Stomach smooth muscle (tissue), 2 donors: ENCODE measurements at regions not wholly inside any gene's neighbourhood (a gene's known extent, or its start where the extent isn't known, plus 50 kb on each side); places are given as distances from the start of the nearest gene placed in this dataset.
"Not testable (repeated sequence)": the region's sequence is repeated elsewhere in the genome, so short reads cannot be mapped to it uniquely, and the experiment has no call there.

Experiments used
- H3K27ac ChIP-seq: one replicate; pipeline ENCODE4 v1.7.0; 2013; ENCODE audit warnings: mild to moderate bottlenecking, low read length, inconsistent platforms
- H3K27me3 ChIP-seq, 2 donors: one replicate each; pipeline ENCODE4 v1.7.0; 2013; ENCODE audit warnings: low read length in 2 of 2; ENCODE audit not compliant: insufficient read depth in 2 of 2, control insufficient read depth in 1 of 2
- H3K36me3 ChIP-seq, 2 donors: one replicate each; pipeline ENCODE4 v1.7.0; 2013; ENCODE audit warnings: low read length in 2 of 2; ENCODE audit not compliant: control insufficient read depth in 2 of 2, insufficient read depth in 2 of 2
- H3K4me1 ChIP-seq: one replicate; pipeline ENCODE4 v1.7.0; 2013; ENCODE audit warnings: low read length; ENCODE audit not compliant: control insufficient read depth, insufficient read depth
- H3K4me3 ChIP-seq, 2 donors: one replicate each; pipeline ENCODE4 v1.7.0; 2013; ENCODE audit warnings: low read length in 2 of 2
- H3K9ac ChIP-seq, 2 donors: one replicate each; pipeline ENCODE4 v1.7.0; 2013; ENCODE audit warnings: low read length in 2 of 2, mild to moderate bottlenecking in 1 of 2
- H3K9me3 ChIP-seq, 2 donors: one replicate each; pipeline ENCODE4 v1.7.0; 2013; ENCODE audit warnings: low read length in 2 of 2; ENCODE audit not compliant: control insufficient read depth in 2 of 2
- donor health status: healthy.
- donor health status: Pancreatic carcinoma.

DNA sequence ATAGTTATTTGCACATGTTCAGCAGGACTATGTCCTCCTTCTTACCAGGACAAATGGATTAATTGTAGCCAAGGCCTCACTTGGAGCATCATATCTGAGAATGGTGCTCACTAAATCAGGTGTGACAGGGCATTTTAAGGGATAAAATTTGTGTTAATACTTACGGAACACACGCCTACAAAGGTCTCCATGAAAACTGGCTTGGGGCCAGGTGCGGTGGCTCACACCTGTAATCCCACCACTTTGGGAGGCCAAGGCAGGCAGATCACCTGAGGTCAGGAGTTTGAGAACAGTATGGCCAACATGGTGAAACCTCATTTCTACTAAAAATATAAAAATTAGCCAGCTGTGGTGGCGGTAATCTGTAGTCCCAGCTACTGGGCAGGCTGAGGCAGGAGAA, 75.1 kb upstream of the CAPZB start:
- no peaks in the 10 kb centered on the region for H3K36me3 ChIP-seq

DNA sequence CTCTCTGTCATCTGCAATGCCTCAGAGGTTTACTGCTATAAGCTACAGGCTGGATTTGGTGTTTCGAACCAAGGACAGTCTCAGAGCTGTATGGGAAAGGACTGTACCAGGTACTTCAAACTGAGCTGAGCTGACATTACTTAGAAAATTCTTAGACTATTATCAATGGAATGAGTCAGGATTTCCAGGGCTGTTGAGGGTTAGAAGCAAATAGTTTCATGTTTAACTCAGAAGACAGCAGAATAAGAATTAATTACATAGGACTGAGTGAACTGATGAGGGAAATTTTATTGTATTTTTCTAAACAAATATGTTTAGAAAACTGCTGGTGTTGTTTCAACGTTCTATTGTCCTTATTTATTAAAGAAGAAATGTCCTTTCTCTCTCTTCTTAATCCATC, 74.3 kb upstream of the CAPZB start:
- H3K27ac ChIP-seq = no peak overlapping the region
- H3K27me3 ChIP-seq = no peaks in the 10 kb centered on the region
- peaks cover 14% of the 10 kb centered on the region for H3K4me1 ChIP-seq
- H3K36me3 ChIP-seq = no peaks in the 10 kb centered on the region
- no peak overlapping the region for H3K9ac ChIP-seq
- H3K9me3 ChIP-seq = no peaks in the 10 kb centered on the region
- no peak overlapping the region for H3K4me3 ChIP-seq

More for the DNA sequence above, 75.1 kb upstream of the CAPZB start:
- Histone ChIP-seq H3K27me3 (no peaks in the 10 kb centered on the region), H3K9me3 (no peaks in the 10 kb centered on the region), H3K4me3 (no peak overlapping the region), H3K27ac (no peak overlapping the region), H3K4me1 (peaks cover 14% of the 10 kb centered on the region), H3K9ac (no peak overlapping the region)

- no peaks in the 10 kb centered on the region for H3K27me3 ChIP-seq
- no peaks in the 10 kb centered on the region for H3K9me3 ChIP-seq
- no peak overlapping the region for H3K9ac ChIP-seq
- H3K36me3 ChIP-seq = no peaks in the 10 kb centered on the region
- no peak overlapping the region for H3K4me3 ChIP-seq
- no peak overlapping the region for H3K27ac ChIP-seq
- no peaks in the 10 kb centered on the region for H3K4me1 ChIP-seq
Measured at GRCh38 chr1:19557609-19558051, 72.3 kb upstream of the CAPZB start.

GRCh38 chr1:19554090-19554489, 68.8 kb upstream of the CAPZB start:
- peaks cover 3% of the 10 kb centered on the region for H3K4me1 ChIP-seq
- no peak overlapping the region for H3K9ac ChIP-seq
- H3K27ac ChIP-seq = no peak overlapping the region
- H3K4me3 ChIP-seq = no peak overlapping the region
- H3K36me3 ChIP-seq = no peaks in the 10 kb centered on the region
- H3K9me3 ChIP-seq = no peaks in the 10 kb centered on the region
- no peaks in the 10 kb centered on the region for H3K27me3 ChIP-seq

GRCh38 chr1:19552291-19553010, 67.1 kb upstream of the CAPZB start:
- H3K27me3 ChIP-seq = no peaks in the 10 kb centered on the region
- no peaks in the 10 kb centered on the region for H3K36me3 ChIP-seq
- H3K9me3 ChIP-seq = no peaks in the 10 kb centered on the region
- no peak overlapping the region for H3K9ac ChIP-seq
- H3K4me1 ChIP-seq = peaks cover 3% of the 10 kb centered on the region
- H3K27ac ChIP-seq = no peak overlapping the region
- no peak overlapping the region for H3K4me3 ChIP-seq

DNA sequence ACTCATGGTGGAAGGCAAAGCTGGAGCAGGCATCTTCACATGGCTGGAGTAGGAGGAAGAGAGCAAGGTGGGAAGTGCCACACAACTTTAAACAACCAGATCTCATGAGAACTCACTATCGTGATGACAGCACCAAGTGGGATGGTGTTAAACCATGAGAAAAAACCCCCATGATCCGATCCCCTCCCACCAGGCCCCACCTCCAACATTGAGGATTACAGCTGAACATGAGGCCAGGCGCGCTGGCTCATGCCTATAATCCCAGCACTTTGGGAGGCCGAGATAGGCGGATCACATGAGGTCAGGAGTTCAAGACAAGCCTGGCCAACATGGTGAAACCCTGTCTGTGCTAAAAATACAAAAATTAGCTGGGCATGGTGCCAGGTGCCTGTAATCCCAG, 66.5 kb upstream of the CAPZB start:
- H3K36me3 ChIP-seq, H3K9me3 ChIP-seq, H3K27ac ChIP-seq, H3K9ac ChIP-seq, H3K27me3 ChIP-seq, H3K4me1 ChIP-seq, H3K4me3 ChIP-seq: not testable (repeated sequence)

DNA sequence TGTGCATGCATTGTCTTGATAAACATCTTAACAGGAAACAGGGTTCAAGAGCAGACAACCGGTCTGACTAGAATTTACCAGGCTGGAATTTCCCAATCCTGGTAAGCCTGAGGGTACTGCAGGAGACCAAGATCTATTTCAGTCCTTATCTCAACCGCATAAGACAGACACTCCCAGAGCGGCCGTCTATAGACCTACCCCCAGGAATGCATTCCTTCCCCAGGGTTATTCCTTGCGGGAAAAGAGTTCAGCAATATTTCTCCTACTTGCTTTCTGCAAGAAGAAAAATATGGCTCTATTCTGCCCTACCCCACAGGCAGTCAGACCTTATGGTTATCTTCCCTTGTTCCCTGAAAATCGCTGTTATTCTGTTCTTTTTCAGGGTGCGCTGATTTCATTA, 65.1 kb upstream of the CAPZB start:
- H3K4me1 ChIP-seq, H3K27me3 ChIP-seq, H3K36me3 ChIP-seq, H3K9ac ChIP-seq, H3K9me3 ChIP-seq, H3K27ac ChIP-seq, H3K4me3 ChIP-seq: not testable (repeated sequence)

- Histone ChIP-seq H3K36me3 (no peaks in the 10 kb centered on the region), H3K4me1 (peaks cover 3% of the 10 kb centered on the region), H3K27me3 (no peaks in the 10 kb centered on the region), H3K9me3 (no peaks in the 10 kb centered on the region), H3K27ac (no peak overlapping the region), H3K9ac (no peak overlapping the region), H3K4me3 (no peak overlapping the region)
Measured at GRCh38 chr1:19547814-19548213, 62.5 kb upstream of the CAPZB start.

- no peak overlapping the region for H3K4me3 ChIP-seq
- peaks cover 5% of the 10 kb centered on the region for H3K4me1 ChIP-seq
- no peak overlapping the region for H3K27ac ChIP-seq
- peaks cover 0 to under 1% of the 10 kb centered on the region in 2 donors for H3K9me3 ChIP-seq
- no peaks in the 10 kb centered on the region for H3K36me3 ChIP-seq
- no peaks in the 10 kb centered on the region for H3K27me3 ChIP-seq
- H3K9ac ChIP-seq = no peak overlapping the region
Measured at GRCh38 chr1:19536519-19536918, 51.2 kb upstream of the CAPZB start.

DNA sequence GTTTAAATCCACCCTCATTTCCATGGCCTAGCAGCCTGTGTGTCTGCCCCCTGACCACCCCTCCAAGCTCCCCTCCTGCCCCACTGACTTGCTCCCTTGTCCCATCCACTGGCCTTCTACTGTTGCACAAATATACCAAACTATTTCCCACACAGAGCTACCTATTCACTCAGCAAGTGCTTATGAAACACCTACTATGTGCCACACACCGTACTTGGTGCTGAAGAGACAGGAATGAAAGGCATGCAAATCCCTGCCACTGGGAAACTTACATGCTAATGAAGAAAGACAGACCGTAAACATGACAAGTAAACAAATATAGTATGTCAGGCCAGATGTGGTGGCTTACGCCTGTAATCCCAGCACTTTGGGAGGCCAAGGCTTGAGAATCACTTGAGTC, 49.9 kb upstream of the CAPZB start:
- Histone ChIP-seq H3K27ac (no peak overlapping the region), H3K36me3 (no peaks in the 10 kb centered on the region), H3K27me3 (no peaks in the 10 kb centered on the region), H3K4me1 (peaks cover 5% of the 10 kb centered on the region), H3K9ac (no peak overlapping the region), H3K4me3 (no peak overlapping the region), H3K9me3 (peaks cover 0 to 5% of the 10 kb centered on the region in 2 donors)
